ENCODE measurements at regions not wholly inside any gene's neighbourhood (a gene's known extent, or its start where the extent isn't known, plus 50 kb on each side); places are given as distances from the start of the nearest gene placed in this dataset.

DNA sequence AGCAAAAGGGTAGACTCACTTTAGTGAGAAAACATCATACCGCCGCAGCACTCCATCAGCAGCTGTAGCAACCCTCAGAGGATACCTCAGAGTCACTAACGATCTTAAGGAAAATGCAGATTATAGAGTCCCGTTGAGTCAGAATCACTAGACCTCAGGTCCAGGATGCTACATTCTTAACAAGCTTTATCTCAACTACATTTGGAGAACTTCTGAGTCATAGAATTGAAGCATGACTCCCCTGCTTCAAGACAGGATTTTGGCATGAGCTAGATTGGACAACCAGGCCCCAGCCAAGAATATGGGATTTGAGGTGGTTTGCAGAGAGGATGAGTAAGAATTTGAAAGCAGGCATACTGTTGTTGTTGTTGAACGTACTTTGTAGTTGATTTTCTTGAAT lies 118.9 kb upstream of the UBL3 start:
- DNase-seq (ENCODE audit: low read depth, low spot score) (no peak), ATAC-seq (no peak)
- H3K4me1 ChIP-seq (ENCODE audit: control insufficient read depth, insufficient read depth, low read length): no peaks in the 10 kb centered on the region
- H3K27me3 ChIP-seq (ENCODE audit: control insufficient read depth, insufficient read depth, low read length): no peaks in the 10 kb centered on the region
- TF ChIP-seq TCF7L2 (IDR thresholded peaks at IDR 0.05; ENCODE audit: low read depth, low read length) (no peak), SIN3A (IDR thresholded peaks at IDR 0.05; ENCODE audit: borderline replicate concordance, insufficient read depth, low read depth, low read length) (no peak), CTCF (IDR thresholded peaks at IDR 0.05) (no peak)
- no peaks in the 10 kb centered on the region for H3K36me3 ChIP-seq (ENCODE audit: control insufficient read depth, insufficient read depth, low read length)
- CTCF ChIA-PET: no interaction called here
- intact Hi-C loops (cut with micrococcal nuclease; ENCODE audit: unreplicated experiment) (no loop called here), in situ Hi-C loops (cut with HindIII; ENCODE audit: low pct_unique_long_range_greater_than_20kb, low sequenced_read_pairs) (no loop called here)
- peaks cover 3% of the 10 kb centered on the region; the same call in 1 of the 2 replicates for H3K9me3 ChIP-seq (ENCODE audit: control insufficient read depth, insufficient read depth, low read depth, low read length)
- H3K4me3 ChIP-seq (ENCODE audit: low read depth in 2 of 2, low read length in 2 of 2): no peak overlapping the region
- no TSS peak for BruUV-seq (replicated peaks)
- POLR2A ChIA-PET: no interaction called here
- no peak overlapping the region for H3K27ac ChIP-seq (ENCODE audit: low read length)

GRCh38 chr13:29964181-29964845 lies 113.9 kb upstream of the UBL3 start:
- in situ Hi-C loops (cut with HindIII; ENCODE audit: low pct_unique_long_range_greater_than_20kb, low sequenced_read_pairs) (no loop called here), intact Hi-C loops (cut with micrococcal nuclease; ENCODE audit: unreplicated experiment) (no loop called here)
- H3K4me1 ChIP-seq (ENCODE audit: control insufficient read depth, insufficient read depth, low read length): no peaks in the 10 kb centered on the region
- ChIA-PET POLR2A (no interaction called here), CTCF (no interaction called here)
- ATAC-seq (no peak), DNase-seq (ENCODE audit: low read depth, low spot score) (no peak)
- no peak overlapping the region for H3K4me3 ChIP-seq (ENCODE audit: low read depth in 2 of 2, low read length in 2 of 2)
- no peak for TF ChIP-seq SIN3A (IDR thresholded peaks at IDR 0.05; ENCODE audit: borderline replicate concordance, insufficient read depth, low read depth, low read length)
- no peak for TF ChIP-seq CTCF (IDR thresholded peaks at IDR 0.05)
- no peak for TF ChIP-seq POLR2AphosphoS5 (IDR thresholded peaks at IDR 0.05; ENCODE audit: low read depth, low read length)
- TF ChIP-seq TCF7L2 (IDR thresholded peaks at IDR 0.05; ENCODE audit: low read depth, low read length): no peak
- TF ChIP-seq, protein P1, sequence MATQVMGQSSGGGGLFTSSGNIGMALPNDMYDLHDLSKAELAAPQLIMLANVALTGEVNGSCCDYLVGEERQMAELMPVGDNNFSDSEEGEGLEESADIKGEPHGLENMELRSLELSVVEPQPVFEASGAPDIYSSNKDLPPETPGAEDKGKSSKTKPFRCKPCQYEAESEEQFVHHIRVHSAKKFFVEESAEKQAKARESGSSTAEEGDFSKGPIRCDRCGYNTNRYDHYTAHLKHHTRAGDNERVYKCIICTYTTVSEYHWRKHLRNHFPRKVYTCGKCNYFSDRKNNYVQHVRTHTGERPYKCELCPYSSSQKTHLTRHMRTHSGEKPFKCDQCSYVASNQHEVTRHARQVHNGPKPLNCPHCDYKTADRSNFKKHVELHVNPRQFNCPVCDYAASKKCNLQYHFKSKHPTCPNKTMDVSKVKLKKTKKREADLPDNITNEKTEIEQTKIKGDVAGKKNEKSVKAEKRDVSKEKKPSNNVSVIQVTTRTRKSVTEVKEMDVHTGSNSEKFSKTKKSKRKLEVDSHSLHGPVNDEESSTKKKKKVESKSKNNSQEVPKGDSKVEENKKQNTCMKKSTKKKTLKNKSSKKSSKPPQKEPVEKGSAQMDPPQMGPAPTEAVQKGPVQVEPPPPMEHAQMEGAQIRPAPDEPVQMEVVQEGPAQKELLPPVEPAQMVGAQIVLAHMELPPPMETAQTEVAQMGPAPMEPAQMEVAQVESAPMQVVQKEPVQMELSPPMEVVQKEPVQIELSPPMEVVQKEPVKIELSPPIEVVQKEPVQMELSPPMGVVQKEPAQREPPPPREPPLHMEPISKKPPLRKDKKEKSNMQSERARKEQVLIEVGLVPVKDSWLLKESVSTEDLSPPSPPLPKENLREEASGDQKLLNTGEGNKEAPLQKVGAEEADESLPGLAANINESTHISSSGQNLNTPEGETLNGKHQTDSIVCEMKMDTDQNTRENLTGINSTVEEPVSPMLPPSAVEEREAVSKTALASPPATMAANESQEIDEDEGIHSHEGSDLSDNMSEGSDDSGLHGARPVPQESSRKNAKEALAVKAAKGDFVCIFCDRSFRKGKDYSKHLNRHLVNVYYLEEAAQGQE (IDR thresholded peaks at IDR 0.05; ENCODE audit: insufficient read depth in 1 of 2, low read depth in 2 of 2, low read length in 1 of 2): no peak
- peaks cover 3% of the 10 kb centered on the region; the same call in 1 of the 2 replicates for H3K9me3 ChIP-seq (ENCODE audit: control insufficient read depth, insufficient read depth, low read depth, low read length)
- no peak overlapping the region for H3K27ac ChIP-seq (ENCODE audit: low read length)
- H3K36me3 ChIP-seq (ENCODE audit: control insufficient read depth, insufficient read depth, low read length): no peaks in the 10 kb centered on the region
- no TSS peak for BruUV-seq (replicated peaks)
- no peaks in the 10 kb centered on the region for H3K27me3 ChIP-seq (ENCODE audit: control insufficient read depth, insufficient read depth, low read length)
